Mammary epithelial cell (primary cell): ENCODE measurements at regions not wholly inside any gene's neighbourhood (a gene's known extent, or its start where the extent isn't known, plus 50 kb on each side); places are given as distances from the start of the nearest gene placed in this dataset.

Experiments
- EZH2 ChIP-seq: IDR thresholded peaks from 2 replicates; pipeline ENCODE4 v1.6.1; 2012; ENCODE audit warnings: low read length, inconsistent platforms, borderline replicate concordance
- TF ChIP-seq, protein P1 (sequence below), 2 donors: IDR thresholded peaks in 1 of 2; conservative IDR thresholded peaks in 1 of 2; 2 replicates each; pipeline ENCODE4 v1.5.1; 2011 to 2012; ENCODE audit warnings: inconsistent platforms in 2 of 2, low read length in 2 of 2, mild to moderate bottlenecking in 2 of 2, control low read depth in 1 of 2, low read depth in 1 of 2; ENCODE audit not compliant: insufficient read depth in 1 of 2; ENCODE audit errors: extremely low read depth in 1 of 2

DNA sequence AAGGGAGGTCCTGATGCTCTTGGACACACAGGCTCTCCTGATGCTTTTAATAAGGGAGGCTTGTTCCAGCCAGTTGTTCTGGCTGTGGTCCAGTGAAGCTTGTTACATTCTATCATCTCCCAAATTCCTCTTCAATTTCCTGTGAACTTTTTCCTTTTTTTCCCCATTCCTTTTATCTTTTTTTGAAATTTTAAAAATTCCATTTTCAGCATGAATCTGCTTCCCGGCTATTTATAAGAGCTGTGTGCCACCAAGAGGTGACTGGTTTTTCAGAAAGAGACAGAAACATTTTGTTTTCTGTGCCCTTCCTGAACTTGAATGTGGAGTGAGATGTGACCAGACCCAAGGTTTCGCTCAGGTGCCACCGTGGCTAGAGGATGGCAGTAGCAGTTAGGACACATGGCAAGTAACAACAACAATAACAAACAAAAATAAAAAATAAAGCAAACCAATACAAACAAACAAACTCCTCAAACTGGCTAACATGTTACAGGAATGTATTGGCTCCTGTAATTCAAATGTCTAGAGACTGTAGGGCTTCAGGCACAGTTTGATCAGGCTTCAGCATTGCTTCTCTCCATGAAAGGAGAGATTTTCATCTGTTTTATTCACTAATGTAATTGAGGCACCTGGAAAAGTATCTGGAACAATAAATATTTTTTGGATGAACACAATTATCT, 121.1 kb downstream of the BOD1 start:
- TF ChIP-seq EZH2: no peak
- TF ChIP-seq, protein P1, sequence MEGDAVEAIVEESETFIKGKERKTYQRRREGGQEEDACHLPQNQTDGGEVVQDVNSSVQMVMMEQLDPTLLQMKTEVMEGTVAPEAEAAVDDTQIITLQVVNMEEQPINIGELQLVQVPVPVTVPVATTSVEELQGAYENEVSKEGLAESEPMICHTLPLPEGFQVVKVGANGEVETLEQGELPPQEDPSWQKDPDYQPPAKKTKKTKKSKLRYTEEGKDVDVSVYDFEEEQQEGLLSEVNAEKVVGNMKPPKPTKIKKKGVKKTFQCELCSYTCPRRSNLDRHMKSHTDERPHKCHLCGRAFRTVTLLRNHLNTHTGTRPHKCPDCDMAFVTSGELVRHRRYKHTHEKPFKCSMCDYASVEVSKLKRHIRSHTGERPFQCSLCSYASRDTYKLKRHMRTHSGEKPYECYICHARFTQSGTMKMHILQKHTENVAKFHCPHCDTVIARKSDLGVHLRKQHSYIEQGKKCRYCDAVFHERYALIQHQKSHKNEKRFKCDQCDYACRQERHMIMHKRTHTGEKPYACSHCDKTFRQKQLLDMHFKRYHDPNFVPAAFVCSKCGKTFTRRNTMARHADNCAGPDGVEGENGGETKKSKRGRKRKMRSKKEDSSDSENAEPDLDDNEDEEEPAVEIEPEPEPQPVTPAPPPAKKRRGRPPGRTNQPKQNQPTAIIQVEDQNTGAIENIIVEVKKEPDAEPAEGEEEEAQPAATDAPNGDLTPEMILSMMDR (conservative IDR thresholded peaks at IDR 0.05 in 1 of 2, IDR thresholded peaks at IDR 0.05 in 1 of 2; ENCODE audit: extremely low read depth in 1 of 2, insufficient read depth in 1 of 2, low read depth in 1 of 2, low read length in 2 of 2): no peak
